ENCODE measurements at regions not wholly inside any gene's neighbourhood (a gene's known extent, or its start where the extent isn't known, plus 50 kb on each side); places are given as distances from the start of the nearest gene placed in this dataset.

DNA sequence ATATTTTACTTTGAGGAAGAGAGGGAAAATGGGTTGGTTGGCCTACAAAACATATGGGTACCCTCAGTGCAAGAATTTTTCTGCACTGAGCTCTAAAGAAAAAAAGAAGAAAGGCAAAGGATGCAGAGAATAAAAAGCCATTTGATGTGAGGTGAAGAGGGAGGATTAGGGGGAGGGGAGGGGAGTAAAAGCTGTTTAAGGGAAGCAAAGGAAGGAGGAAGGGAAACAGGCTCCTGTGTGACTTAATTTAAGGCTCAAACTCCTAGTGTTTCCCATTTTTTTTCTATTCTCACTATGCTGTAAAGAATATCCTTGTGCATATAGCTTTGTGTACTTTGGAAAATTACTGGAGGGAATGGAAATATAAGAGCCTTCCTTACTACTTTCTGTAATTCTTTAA is 78.7 kb downstream of the NKX2-1 start:
- Histone ChIP-seq H3K27ac (no peak overlapping the region), H3K4me3 (no peak overlapping the region), H3K27me3 (ENCODE audit: low read depth) (peaks cover 4% of the 10 kb centered on the region), H3K9me3 (no peaks in the 10 kb centered on the region), H3K4me1 (no peaks in the 10 kb centered on the region), H3K36me3 (no peaks in the 10 kb centered on the region)
- TF ChIP-seq, protein P1, sequence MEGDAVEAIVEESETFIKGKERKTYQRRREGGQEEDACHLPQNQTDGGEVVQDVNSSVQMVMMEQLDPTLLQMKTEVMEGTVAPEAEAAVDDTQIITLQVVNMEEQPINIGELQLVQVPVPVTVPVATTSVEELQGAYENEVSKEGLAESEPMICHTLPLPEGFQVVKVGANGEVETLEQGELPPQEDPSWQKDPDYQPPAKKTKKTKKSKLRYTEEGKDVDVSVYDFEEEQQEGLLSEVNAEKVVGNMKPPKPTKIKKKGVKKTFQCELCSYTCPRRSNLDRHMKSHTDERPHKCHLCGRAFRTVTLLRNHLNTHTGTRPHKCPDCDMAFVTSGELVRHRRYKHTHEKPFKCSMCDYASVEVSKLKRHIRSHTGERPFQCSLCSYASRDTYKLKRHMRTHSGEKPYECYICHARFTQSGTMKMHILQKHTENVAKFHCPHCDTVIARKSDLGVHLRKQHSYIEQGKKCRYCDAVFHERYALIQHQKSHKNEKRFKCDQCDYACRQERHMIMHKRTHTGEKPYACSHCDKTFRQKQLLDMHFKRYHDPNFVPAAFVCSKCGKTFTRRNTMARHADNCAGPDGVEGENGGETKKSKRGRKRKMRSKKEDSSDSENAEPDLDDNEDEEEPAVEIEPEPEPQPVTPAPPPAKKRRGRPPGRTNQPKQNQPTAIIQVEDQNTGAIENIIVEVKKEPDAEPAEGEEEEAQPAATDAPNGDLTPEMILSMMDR (IDR thresholded peaks at IDR 0.05) = no peak
- intact Hi-C loops (cut with DNase I) = no loop called here
- ATAC-seq (no peak), DNase-seq (no peak)

DNA sequence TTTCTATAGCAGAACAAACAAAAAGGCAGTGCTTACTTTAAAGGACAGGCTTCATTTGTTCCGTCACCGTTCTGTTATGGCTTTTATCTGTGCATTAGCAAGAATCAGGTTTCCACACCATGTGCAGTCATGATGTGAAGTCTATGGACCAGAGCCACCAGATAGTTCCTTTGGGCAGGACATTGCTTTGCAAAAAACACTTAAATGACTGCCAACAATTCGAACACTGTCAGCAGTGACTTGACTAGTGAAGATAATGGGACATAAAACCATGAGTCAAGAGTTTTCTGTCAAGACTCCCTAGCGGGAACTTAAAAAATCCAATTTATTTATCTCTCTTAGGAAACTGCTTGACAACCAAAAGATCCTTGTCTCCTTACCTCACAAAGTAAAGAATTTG is 80.3 kb downstream of the NKX2-1 start:
- DNase-seq (no peak), ATAC-seq (no peak)
- TF ChIP-seq, protein P1 (IDR thresholded peaks at IDR 0.05) = no peak
- Histone ChIP-seq H3K36me3 (no peaks in the 10 kb centered on the region), H3K27me3 (ENCODE audit: low read depth) (peaks cover 4% of the 10 kb centered on the region), H3K4me1 (no peaks in the 10 kb centered on the region), H3K4me3 (no peak overlapping the region), H3K27ac (no peak overlapping the region), H3K9me3 (no peaks in the 10 kb centered on the region)
- intact Hi-C loops (cut with DNase I) = no loop called here

DNA sequence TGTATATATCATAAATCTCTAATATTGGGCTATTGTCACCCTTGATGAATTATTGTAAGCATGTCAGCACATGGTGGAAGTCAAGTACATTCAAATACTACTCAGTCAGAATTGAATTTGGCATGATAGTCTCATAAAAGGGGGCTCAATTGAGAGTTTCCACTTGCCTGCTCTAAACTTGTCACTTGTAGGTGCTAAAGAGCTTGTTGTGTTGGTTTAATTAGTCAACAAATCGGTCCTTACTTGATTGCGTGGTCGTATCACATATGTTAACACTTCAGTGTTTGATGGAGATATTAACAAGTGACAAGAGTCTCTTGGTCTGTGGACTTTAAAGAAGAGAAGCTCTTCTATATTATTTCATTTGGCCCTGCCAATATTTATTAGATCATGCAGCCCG is 81.1 kb downstream of the NKX2-1 start:
- no peaks in the 10 kb centered on the region for H3K4me1 ChIP-seq
- no peaks in the 10 kb centered on the region for H3K9me3 ChIP-seq
- no peaks in the 10 kb centered on the region for H3K36me3 ChIP-seq
- no peaks in the 10 kb centered on the region for H3K27me3 ChIP-seq (ENCODE audit: low read depth)
- ATAC-seq (peak in 1 of 2 donors; percentile 63), DNase-seq (no peak)
- H3K27ac ChIP-seq = no peak overlapping the region
- no peak overlapping the region for H3K4me3 ChIP-seq
- intact Hi-C loops (cut with DNase I) = no loop called here
- TF ChIP-seq, protein P1 (IDR thresholded peaks at IDR 0.05) = no peak

DNA sequence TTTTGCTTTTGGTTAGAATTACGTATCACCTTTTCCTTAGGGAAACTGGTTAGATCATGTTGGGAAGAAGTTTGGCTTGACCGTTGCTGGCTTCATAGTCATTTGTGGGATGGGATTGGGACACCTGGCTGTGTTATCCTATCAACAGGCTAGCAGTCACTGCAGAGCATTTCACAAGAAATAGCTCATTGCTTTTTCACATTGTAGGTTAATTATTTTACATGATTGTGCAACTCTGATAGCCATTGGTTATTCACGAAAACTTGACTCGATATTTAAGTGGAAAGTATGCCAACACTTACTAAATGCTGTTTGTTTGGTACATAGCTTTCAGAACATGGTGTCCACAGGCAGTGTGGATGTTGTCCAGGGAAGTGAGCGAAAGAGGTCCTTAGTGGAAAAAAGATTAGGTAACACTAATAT is 89.4 kb downstream of the NKX2-1 start:
- TF ChIP-seq, protein P1 (IDR thresholded peaks at IDR 0.05) = no peak
- Histone ChIP-seq H3K4me1 (no peaks in the 10 kb centered on the region), H3K27ac (peak overlapping the region; percentile 63), H3K36me3 (no peaks in the 10 kb centered on the region), H3K9me3 (no peaks in the 10 kb centered on the region), H3K4me3 (no peak overlapping the region), H3K27me3 (ENCODE audit: low read depth) (no peaks in the 10 kb centered on the region)
- intact Hi-C loops (cut with DNase I) = no loop called here
- ATAC-seq (peak; percentile 95 to 96), DNase-seq (no peak)

DNA sequence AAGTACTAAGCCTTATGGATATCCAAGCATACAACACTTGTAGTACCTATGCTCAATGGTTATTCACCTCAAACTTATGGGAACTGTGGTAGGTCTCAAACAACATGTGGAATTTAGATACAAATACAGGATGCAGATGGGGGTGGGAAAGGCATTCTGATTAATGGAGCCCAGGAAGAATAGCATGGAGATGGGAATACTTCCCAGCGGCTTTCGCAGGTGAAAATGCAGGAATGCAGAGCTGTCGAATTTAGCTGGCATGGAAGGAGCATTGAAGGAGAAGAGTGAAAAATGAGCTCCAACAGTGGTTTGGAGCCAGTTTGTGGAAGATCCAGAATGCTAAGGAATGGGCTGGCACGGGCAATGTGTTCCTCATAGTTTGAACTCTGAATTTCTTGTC is 89.9 kb downstream of the NKX2-1 start:
- Histone ChIP-seq H3K27ac (peak overlapping the region; percentile 42), H3K36me3 (no peaks in the 10 kb centered on the region), H3K4me1 (no peaks in the 10 kb centered on the region), H3K27me3 (ENCODE audit: low read depth) (no peaks in the 10 kb centered on the region), H3K9me3 (no peaks in the 10 kb centered on the region), H3K4me3 (no peak overlapping the region)
- TF ChIP-seq, protein P1 (IDR thresholded peaks at IDR 0.05) = no peak
- DNase-seq (no peak), ATAC-seq (peak in 1 of 2 donors; percentile 5)
- intact Hi-C loops (cut with DNase I) = no loop called here

DNA sequence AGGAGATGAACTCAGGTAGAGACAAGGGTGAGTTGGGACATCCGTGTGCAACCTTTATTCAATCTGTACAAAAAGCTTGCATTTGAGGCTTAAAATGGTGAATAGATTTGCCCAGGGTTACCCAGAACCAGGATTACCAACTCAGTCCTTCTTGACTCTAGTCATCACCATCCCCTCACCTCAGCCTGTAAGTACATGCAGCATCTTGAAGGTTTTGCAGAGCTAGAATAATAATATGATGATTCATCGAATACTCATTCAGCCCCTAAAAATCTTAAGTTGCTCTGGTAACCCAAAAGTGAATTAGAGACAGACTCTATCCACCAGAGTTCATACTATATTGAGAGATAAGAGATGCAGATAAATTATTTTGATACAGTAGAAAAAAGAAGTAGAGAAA is 90.3 kb downstream of the NKX2-1 start:
- Histone ChIP-seq H3K27me3 (ENCODE audit: low read depth) (no peaks in the 10 kb centered on the region), H3K9me3 (no peaks in the 10 kb centered on the region), H3K27ac (no peak overlapping the region), H3K4me1 (no peaks in the 10 kb centered on the region), H3K4me3 (no peak overlapping the region), H3K36me3 (no peaks in the 10 kb centered on the region)
- DNase-seq (no peak), ATAC-seq (no peak)
- intact Hi-C loops (cut with DNase I) = no loop called here
- TF ChIP-seq, protein P1 (IDR thresholded peaks at IDR 0.05) = no peak
